Osteocyte (in vitro differentiated cells): ENCODE measurements at regions not wholly inside any gene's neighbourhood (a gene's known extent, or its start where the extent isn't known, plus 50 kb on each side); places are given as distances from the start of the nearest gene placed in this dataset.

Experiments used
- DNase-seq: peaks from one replicate; pipeline ENCODE4 v3.0.0; 2021; ENCODE audit warnings: mixed read lengths; ENCODE audit not compliant: unreplicated experiment; ENCODE audit errors: extremely low spot score
- H3K27ac Mint-ChIP-seq: one replicate; pipeline ENCODE4 v1.8.0; 2021; ENCODE audit warnings: mild to moderate bottlenecking, mixed read lengths; ENCODE audit not compliant: unreplicated experiment
- H3K27me3 Mint-ChIP-seq: one replicate; pipeline ENCODE4 v1.8.0; 2021; ENCODE audit warnings: mixed read lengths; ENCODE audit not compliant: unreplicated experiment
- H3K36me3 Mint-ChIP-seq: one replicate; pipeline ENCODE4 v1.8.0; 2021; ENCODE audit warnings: mixed read lengths; ENCODE audit not compliant: unreplicated experiment
- H3K4me1 Mint-ChIP-seq: one replicate; pipeline ENCODE4 v1.8.0; 2021; ENCODE audit warnings: mixed read lengths; ENCODE audit not compliant: unreplicated experiment
- H3K4me3 Mint-ChIP-seq: one replicate; pipeline ENCODE4 v1.8.0; 2021; ENCODE audit warnings: mild to moderate bottlenecking, moderate library complexity, mixed read lengths; ENCODE audit not compliant: unreplicated experiment
- H3K9me3 Mint-ChIP-seq: one replicate; pipeline ENCODE4 v1.8.0; 2021; ENCODE audit warnings: mixed read lengths; ENCODE audit not compliant: unreplicated experiment
- TF ChIP-seq, protein P1 (sequence below): fragments of 200-600 bp; sonication (generic); IDR thresholded peaks from 2 replicates; pipeline ENCODE4 v1.5.0; 2021; ENCODE audit warnings: antibody characterized with exemption, mild to moderate bottlenecking, moderate library complexity

DNA sequence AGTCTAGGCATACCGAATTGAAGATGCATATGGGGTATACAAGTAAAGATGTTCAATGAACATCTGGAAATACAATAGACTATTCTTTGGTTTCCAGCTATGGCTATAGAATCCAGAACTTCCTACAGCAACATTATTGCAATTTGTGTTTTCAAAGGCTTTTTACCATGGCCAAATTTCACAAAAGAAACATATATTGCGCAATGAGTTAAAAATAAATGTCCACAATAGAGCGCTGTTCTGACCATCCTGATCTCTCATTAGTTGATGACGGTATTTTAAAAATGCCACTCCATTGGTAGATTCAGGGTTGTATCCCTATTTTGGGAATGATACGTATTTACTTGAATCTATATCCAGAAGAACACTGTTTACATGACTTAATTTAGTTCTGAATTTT lies 139.2 kb downstream of the LINC00632 start:
- DNase-seq, result no peak
- TF ChIP-seq, protein P1, sequence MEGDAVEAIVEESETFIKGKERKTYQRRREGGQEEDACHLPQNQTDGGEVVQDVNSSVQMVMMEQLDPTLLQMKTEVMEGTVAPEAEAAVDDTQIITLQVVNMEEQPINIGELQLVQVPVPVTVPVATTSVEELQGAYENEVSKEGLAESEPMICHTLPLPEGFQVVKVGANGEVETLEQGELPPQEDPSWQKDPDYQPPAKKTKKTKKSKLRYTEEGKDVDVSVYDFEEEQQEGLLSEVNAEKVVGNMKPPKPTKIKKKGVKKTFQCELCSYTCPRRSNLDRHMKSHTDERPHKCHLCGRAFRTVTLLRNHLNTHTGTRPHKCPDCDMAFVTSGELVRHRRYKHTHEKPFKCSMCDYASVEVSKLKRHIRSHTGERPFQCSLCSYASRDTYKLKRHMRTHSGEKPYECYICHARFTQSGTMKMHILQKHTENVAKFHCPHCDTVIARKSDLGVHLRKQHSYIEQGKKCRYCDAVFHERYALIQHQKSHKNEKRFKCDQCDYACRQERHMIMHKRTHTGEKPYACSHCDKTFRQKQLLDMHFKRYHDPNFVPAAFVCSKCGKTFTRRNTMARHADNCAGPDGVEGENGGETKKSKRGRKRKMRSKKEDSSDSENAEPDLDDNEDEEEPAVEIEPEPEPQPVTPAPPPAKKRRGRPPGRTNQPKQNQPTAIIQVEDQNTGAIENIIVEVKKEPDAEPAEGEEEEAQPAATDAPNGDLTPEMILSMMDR, result no peak
- Mint-ChIP-seq H3K36me3 (no peaks in the 10 kb centered on the region), H3K27me3 (no peaks in the 10 kb centered on the region), H3K4me3 (no peak overlapping the region), H3K4me1 (no peaks in the 10 kb centered on the region), H3K27ac (no peak overlapping the region), H3K9me3 (peaks cover 23% of the 10 kb centered on the region)

DNA sequence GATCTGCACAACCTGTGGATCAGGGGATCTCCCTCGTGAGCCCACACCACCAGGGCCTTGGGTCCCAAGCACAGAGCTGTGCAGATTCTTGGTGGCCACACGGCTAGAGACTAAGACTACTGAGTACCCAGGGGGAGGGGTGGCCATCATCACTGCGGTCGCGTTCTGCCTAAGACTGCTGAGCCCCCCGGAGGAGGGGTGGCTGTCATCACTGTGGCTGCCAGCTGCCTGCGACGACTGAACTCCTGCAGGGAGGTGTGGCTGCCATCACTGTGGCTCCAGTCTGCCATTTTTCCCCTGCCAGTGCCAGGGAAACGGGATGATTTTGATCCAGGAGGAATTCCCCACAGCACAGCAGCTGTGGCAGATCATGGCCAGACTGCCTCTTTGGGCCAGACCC lies 141.7 kb upstream of the SPANXB1 start:
- no peaks in the 10 kb centered on the region for H3K36me3 Mint-ChIP-seq
- no peaks in the 10 kb centered on the region for H3K27me3 Mint-ChIP-seq
- TF ChIP-seq, protein P1, result no peak
- H3K27ac Mint-ChIP-seq, result no peak overlapping the region
- H3K4me3 Mint-ChIP-seq, result no peak overlapping the region
- H3K4me1 Mint-ChIP-seq, result no peaks in the 10 kb centered on the region
- DNase-seq, result no peak
- H3K9me3 Mint-ChIP-seq, result peaks cover 20% of the 10 kb centered on the region

DNA sequence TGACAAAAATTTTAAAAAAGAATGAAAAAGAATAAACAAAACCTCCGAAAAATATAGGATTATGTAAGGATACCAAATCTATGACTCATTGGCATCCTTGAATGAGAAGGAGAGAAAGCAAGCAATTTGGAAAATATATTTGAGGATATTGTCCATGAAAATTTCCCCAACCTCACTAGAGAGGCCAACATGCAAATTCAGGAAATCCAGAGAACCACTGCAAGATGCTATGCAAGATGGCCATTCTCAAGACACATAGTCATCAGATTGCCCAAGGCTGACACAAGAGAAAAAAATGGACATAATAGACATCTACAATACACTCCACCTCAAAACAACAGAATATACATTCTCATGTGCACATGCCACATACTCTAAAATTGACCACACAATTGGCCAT lies 135.9 kb upstream of the SPANXB1 start:
- H3K4me3 Mint-ChIP-seq, result no peak overlapping the region
- H3K4me1 Mint-ChIP-seq, result no peaks in the 10 kb centered on the region
- no peaks in the 10 kb centered on the region for H3K27me3 Mint-ChIP-seq
- TF ChIP-seq, protein P1, result no peak
- peaks cover 37% of the 10 kb centered on the region for H3K9me3 Mint-ChIP-seq
- no peak overlapping the region for H3K27ac Mint-ChIP-seq
- DNase-seq, result no peak
- H3K36me3 Mint-ChIP-seq, result no peaks in the 10 kb centered on the region

DNA sequence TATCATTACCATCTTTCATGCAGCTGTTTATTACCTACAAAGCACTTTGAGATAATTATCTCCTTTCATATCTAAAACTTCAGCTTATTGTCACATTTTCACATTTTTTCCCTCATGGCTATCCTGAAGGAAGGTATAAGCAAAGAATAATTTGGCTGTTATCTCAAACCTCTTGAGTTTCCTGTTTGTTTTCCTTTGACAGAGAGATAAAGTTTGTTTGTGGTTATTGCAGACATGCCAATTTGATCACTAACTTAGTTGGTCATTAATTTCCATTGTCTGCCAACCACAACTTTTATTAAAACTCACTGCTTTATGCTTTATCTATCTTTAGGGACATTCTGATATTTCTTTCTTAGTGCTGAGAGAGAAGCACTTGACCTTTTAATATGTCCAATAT lies 89.8 kb upstream of the SPANXB1 start:
- H3K9me3 Mint-ChIP-seq, result no peaks in the 10 kb centered on the region
- no peak overlapping the region for H3K27ac Mint-ChIP-seq
- DNase-seq, result no peak
- TF ChIP-seq, protein P1, result no peak
- no peaks in the 10 kb centered on the region for H3K4me1 Mint-ChIP-seq
- no peaks in the 10 kb centered on the region for H3K36me3 Mint-ChIP-seq
- no peak overlapping the region for H3K4me3 Mint-ChIP-seq
- H3K27me3 Mint-ChIP-seq, result peaks cover 2% of the 10 kb centered on the region

DNA sequence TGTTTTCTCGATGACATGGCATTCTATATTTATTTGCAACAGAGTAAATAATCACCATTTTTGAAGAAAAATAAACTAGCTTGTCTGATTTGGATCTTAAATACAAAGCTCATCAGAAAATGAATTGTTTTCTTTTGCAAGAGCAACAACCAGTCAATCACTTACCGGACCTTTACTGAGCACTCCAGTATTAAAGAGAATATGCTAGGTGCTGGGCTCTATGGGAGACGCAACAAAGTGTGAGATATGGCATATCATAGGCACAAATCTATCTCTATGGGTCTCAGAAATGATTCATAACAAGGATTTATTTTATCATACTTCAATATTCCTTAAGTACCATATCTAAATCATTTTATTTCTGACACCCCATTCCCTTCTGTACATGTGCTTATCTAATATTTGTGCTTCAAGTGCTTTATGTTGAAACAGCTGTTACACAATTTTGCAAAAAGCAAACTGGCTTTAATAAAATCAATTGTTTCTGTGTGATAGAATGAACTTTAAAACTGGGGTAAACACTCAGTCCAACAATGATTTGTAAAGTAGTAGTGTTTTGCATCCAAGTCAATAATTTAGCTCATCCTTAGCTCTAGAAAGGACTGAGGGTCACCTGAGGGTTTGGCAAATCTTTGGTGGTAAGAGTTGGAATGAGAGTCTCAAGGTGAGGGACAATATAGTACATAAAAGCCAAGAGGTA lies 88.4 kb upstream of the SPANXB1 start:
- Mint-ChIP-seq H3K27ac (no peak overlapping the region), H3K9me3 (no peaks in the 10 kb centered on the region), H3K4me1 (peaks cover 2% of the 10 kb centered on the region), H3K27me3 (peaks cover 2% of the 10 kb centered on the region), H3K4me3 (no peak overlapping the region), H3K36me3 (no peaks in the 10 kb centered on the region)
- DNase-seq, result no peak
- TF ChIP-seq, protein P1, result no peak
